Loucy (cell line): ENCODE measurements at regions not wholly inside any gene's neighbourhood (a gene's known extent, or its start where the extent isn't known, plus 50 kb on each side); places are given as distances from the start of the nearest gene placed in this dataset.

Source experiments
- EZH2phosphoT487 ChIP-seq: fragments of 200-600 bp; IDR thresholded peaks from 2 replicates; pipeline ENCODE4 v1.6.1; 2018; ENCODE audit warnings: antibody characterized with exemption, mild to moderate bottlenecking, moderate library complexity, borderline replicate concordance
- TF ChIP-seq, protein P1 (sequence below): fragments of 200-600 bp; sonication (generic); conservative IDR thresholded peaks from 2 replicates; pipeline ENCODE4 v1.5.1; 2014; ENCODE audit warnings: mild to moderate bottlenecking, antibody characterized with exemption, low read length

DNA sequence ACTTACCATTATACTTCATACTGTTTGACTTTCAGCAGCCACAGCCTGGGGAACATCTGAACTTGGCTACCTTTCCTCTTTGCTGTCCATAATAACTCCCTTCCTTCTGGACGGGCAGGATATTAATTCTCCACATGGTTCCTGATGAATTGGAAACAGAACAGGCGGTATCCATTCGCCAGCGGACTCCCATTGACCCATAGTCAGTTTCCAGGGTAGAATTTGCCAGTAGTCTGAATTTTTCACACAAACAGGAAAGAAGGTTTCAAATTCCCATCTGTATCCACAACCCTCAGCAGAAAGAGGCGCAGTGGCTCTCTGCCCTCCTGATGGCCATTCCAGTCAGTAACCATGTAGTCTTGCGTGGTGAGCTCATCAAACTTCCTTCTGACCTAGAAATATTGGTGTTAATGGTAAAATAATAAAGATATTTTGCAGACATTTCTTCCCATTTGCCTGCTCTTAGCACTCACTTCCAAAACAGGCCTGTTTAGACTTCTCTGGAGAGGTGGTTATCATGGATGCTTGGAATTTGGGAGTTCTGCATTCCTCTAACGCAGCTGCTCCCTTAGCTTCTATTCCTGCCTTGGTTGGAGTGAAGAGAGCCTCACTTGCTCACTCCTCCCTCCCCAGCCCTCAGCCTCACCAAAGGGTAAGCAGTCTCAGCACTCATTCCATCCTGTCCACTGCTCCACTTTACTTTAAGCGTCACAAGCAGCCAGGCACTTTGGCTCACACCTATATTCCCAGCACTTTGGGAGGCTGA lies 75.0 kb upstream of the OXGR1 start:
- TF ChIP-seq, protein P1, sequence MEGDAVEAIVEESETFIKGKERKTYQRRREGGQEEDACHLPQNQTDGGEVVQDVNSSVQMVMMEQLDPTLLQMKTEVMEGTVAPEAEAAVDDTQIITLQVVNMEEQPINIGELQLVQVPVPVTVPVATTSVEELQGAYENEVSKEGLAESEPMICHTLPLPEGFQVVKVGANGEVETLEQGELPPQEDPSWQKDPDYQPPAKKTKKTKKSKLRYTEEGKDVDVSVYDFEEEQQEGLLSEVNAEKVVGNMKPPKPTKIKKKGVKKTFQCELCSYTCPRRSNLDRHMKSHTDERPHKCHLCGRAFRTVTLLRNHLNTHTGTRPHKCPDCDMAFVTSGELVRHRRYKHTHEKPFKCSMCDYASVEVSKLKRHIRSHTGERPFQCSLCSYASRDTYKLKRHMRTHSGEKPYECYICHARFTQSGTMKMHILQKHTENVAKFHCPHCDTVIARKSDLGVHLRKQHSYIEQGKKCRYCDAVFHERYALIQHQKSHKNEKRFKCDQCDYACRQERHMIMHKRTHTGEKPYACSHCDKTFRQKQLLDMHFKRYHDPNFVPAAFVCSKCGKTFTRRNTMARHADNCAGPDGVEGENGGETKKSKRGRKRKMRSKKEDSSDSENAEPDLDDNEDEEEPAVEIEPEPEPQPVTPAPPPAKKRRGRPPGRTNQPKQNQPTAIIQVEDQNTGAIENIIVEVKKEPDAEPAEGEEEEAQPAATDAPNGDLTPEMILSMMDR, result no peak
- TF ChIP-seq EZH2phosphoT487, result no peak
